NCI-H748 (cell line): ENCODE measurements at regions not wholly inside any gene's neighbourhood (a gene's known extent, or its start where the extent isn't known, plus 50 kb on each side); places are given as distances from the start of the nearest gene placed in this dataset.

ENCODE experiments used
- DNase-seq: peaks from one replicate; lab custom pipeline; 2025; ENCODE audit not compliant: unreplicated experiment; lab: John Stamatoyannopoulos, UW

GRCh38 chr5:51449026-51449425 lies 65.8 kb downstream of the ISL1 start:
- DNase-seq = no peak

- DNase-seq = no peak
Measured at GRCh38 chr5:51452562-51452961, 69.3 kb downstream of the ISL1 start.

GRCh38 chr5:51465165-51465564 lies 81.9 kb downstream of the ISL1 start:
- no peak for DNase-seq

GRCh38 chr5:51466214-51466613 lies 83.0 kb downstream of the ISL1 start:
- no peak for DNase-seq

- peak; percentile 19 for DNase-seq
Measured at GRCh38 chr5:51468196-51468595, 84.9 kb downstream of the ISL1 start.

- no peak for DNase-seq
Measured at GRCh38 chr5:51471630-51472029, 88.4 kb downstream of the ISL1 start.

GRCh38 chr5:51472472-51472871 lies 89.2 kb downstream of the ISL1 start:
- DNase-seq = no peak

- DNase-seq = no peak
Measured at GRCh38 chr5:51475628-51476027, 92.4 kb downstream of the ISL1 start.

- no peak for DNase-seq
Measured at GRCh38 chr5:51476431-51476830, 93.2 kb downstream of the ISL1 start.

GRCh38 chr5:51479840-51480239 lies 96.6 kb downstream of the ISL1 start:
- no peak for DNase-seq

GRCh38 chr5:51484326-51484725 lies 101.1 kb downstream of the ISL1 start:
- DNase-seq = no peak

GRCh38 chr5:51486158-51486557 lies 102.9 kb downstream of the ISL1 start:
- DNase-seq = no peak

- DNase-seq = no peak
Measured at GRCh38 chr5:51487952-51488351, 104.7 kb downstream of the ISL1 start.

GRCh38 chr5:51488803-51489642 lies 105.8 kb downstream of the ISL1 start:
- no peak for DNase-seq

GRCh38 chr5:51494821-51495220 lies 111.6 kb downstream of the ISL1 start:
- no peak for DNase-seq

GRCh38 chr5:51495672-51496071 lies 112.4 kb downstream of the ISL1 start:
- DNase-seq = no peak

- DNase-seq = no peak
Measured at GRCh38 chr5:51517838-51518237, 134.6 kb downstream of the ISL1 start.

- no peak for DNase-seq
Measured at GRCh38 chr5:51518607-51519006, 135.4 kb downstream of the ISL1 start.

- DNase-seq = no peak
Measured at GRCh38 chr5:51521583-51521982, 138.3 kb downstream of the ISL1 start.

- no peak for DNase-seq
Measured at GRCh38 chr5:51539232-51539631, 156.0 kb downstream of the ISL1 start.

GRCh38 chr5:51544031-51544785 lies 161.0 kb downstream of the ISL1 start:
- peak; percentile 19 for DNase-seq

GRCh38 chr5:51556833-51557232 lies 173.6 kb downstream of the ISL1 start:
- DNase-seq = no peak
